GM23248 (cell line): ENCODE measurements at regions not wholly inside any gene's neighbourhood (a gene's known extent, or its start where the extent isn't known, plus 50 kb on each side); places are given as distances from the start of the nearest gene placed in this dataset.

Source experiments
- DNase-seq: peaks from one replicate; pipeline ENCODE4 v3.0.0-alpha.2; 2015
- H2AFZ ChIP-seq: fragments of 200-600 bp; sonication (generic); 2 replicates; pipeline ENCODE4 v1.6.1; 2016; ENCODE audit warnings: antibody characterized with exemption
- H3F3A ChIP-seq: fragments of 200-600 bp; sonication (generic); 2 replicates; pipeline ENCODE4 v1.6.1; 2016; ENCODE audit warnings: mild to moderate bottlenecking, antibody characterized with exemption, mixed run types; ENCODE audit not compliant: insufficient read depth
- H3K27ac ChIP-seq: fragments of 200-600 bp; sonication (generic); 2 replicates; pipeline ENCODE4 v1.5.1; 2016; ENCODE audit warnings: mild to moderate bottlenecking
- H3K27me3 ChIP-seq: fragments of 200-600 bp; sonication (generic); replicated peaks from 2 replicates; pipeline ENCODE4 v1.6.1; 2016; ENCODE audit warnings: mild to moderate bottlenecking; ENCODE audit not compliant: insufficient read depth
- H3K36me3 ChIP-seq: fragments of 200-600 bp; sonication (generic); 2 replicates; pipeline ENCODE4 v1.6.1; 2016; ENCODE audit warnings: low read depth, mild to moderate bottlenecking
- H3K4me1 ChIP-seq: fragments of 200-600 bp; sonication (generic); 2 replicates; pipeline ENCODE4 v1.6.1; 2016; ENCODE audit warnings: mild to moderate bottlenecking; ENCODE audit not compliant: insufficient read depth
- H3K4me2 ChIP-seq: fragments of 200-600 bp; sonication (generic); one replicate; pipeline ENCODE4 v1.6.1; 2016; ENCODE audit warnings: mild to moderate bottlenecking; ENCODE audit not compliant: unreplicated experiment
- H3K4me3 ChIP-seq: fragments of 200-600 bp; sonication (generic); 2 replicates; pipeline ENCODE4 v1.5.1; 2016; ENCODE audit warnings: mild to moderate bottlenecking
- H3K79me2 ChIP-seq: fragments of 200-600 bp; sonication (generic); 2 replicates; pipeline ENCODE4 v1.6.1; 2016; ENCODE audit warnings: mild to moderate bottlenecking; ENCODE audit not compliant: insufficient read depth
- H3K9ac ChIP-seq: fragments of 200-600 bp; sonication (generic); 2 replicates; pipeline ENCODE4 v1.6.1; 2016; ENCODE audit warnings: mild to moderate bottlenecking
- H3K9me2 ChIP-seq: fragments of 200-600 bp; sonication (generic); 2 replicates; pipeline ENCODE4 v1.6.1; 2016; ENCODE audit warnings: mixed run types, mild to moderate bottlenecking, moderate library complexity; ENCODE audit not compliant: insufficient read depth
- H3K9me3 ChIP-seq: fragments of 200-600 bp; sonication (generic); one replicate; pipeline ENCODE4 v1.6.1; 2017; ENCODE audit warnings: low read depth
- H4K20me1 ChIP-seq: fragments of 200-600 bp; sonication (generic); 2 replicates; pipeline ENCODE4 v1.6.0; 2016; ENCODE audit not compliant: insufficient read depth
- EZH2 ChIP-seq: fragments of 200-600 bp; sonication (generic); IDR thresholded peaks from 2 replicates; pipeline ENCODE4 v1.6.1; 2018; ENCODE audit warnings: antibody characterized with exemption, mild to moderate bottlenecking; ENCODE audit not compliant: insufficient read depth, poor library complexity, severe bottlenecking
- EZH2phosphoT487 ChIP-seq: fragments of 200-600 bp; sonication (generic); IDR thresholded peaks from 2 replicates; pipeline ENCODE4 v1.6.1; 2018; ENCODE audit warnings: antibody characterized with exemption, moderate library complexity, mild to moderate bottlenecking, low read depth; ENCODE audit not compliant: insufficient read depth
- WGBS, 2 experiments: methylation state at CpG; one replicate each; pipeline ENCODE4 v1.1.6; 2015 to 2017; ENCODE audit warnings: low lambda C conversion rate in 2 of 2, low coverage in 1 of 2; ENCODE audit errors: missing lambda C conversion rate in 2 of 2; 5-methylcytosine and 5-hydroxymethylcytosine counted together
- in situ Hi-C: fragments of 300-500 bp; cut with MboI; formaldehyde crosslinking; loops from 2 replicates; pipeline ENCODE4 v1.15.0; 2020

- Histone ChIP-seq H3K9ac (no peak overlapping the region), H3K36me3 (no peaks in the 10 kb centered on the region), H3K4me1 (peaks cover 14% of the 10 kb centered on the region), H3K27me3 (no peaks in the 10 kb centered on the region), H3F3A (peaks cover 16% of the 10 kb centered on the region), H3K9me3 (no peaks in the 10 kb centered on the region), H3K4me3 (no peak overlapping the region), H4K20me1 (no peaks in the 10 kb centered on the region), H3K79me2 (no peaks in the 10 kb centered on the region), H3K27ac (no peak overlapping the region), H2AFZ (no peak overlapping the region), H3K9me2 (no peaks in the 10 kb centered on the region), H3K4me2 (no peak overlapping the region)
- no peak for DNase-seq
- TF ChIP-seq EZH2 (no peak), EZH2phosphoT487 (no peak)
- in situ Hi-C loops = no loop called here
- WGBS, 2 experiments = 98 to 100% methylated on average over 1 of the region's 1 CpG
These were observed 55.5 kb upstream of the SLC8A1 start for GRCh38 chr2:40507432-40507831.

GRCh38 chr2:40510304-40510703, 58.4 kb upstream of the SLC8A1 start:
- H3K9ac ChIP-seq = no peak overlapping the region
- H4K20me1 ChIP-seq = no peaks in the 10 kb centered on the region
- 88 to 89% methylated on average over 3 of the region's 3 CpGs for WGBS, 2 experiments
- no peak overlapping the region for H3K4me2 ChIP-seq
- H3K36me3 ChIP-seq = no peaks in the 10 kb centered on the region
- H3K27me3 ChIP-seq = no peaks in the 10 kb centered on the region
- no peak for DNase-seq
- H3K9me2 ChIP-seq = no peaks in the 10 kb centered on the region
- H3K9me3 ChIP-seq = no peaks in the 10 kb centered on the region
- TF ChIP-seq EZH2phosphoT487 (no peak), EZH2 (no peak)
- no peak overlapping the region for H2AFZ ChIP-seq
- H3F3A ChIP-seq = peaks cover 16% of the 10 kb centered on the region
- H3K4me3 ChIP-seq = no peak overlapping the region
- in situ Hi-C loops = no loop called here
- peaks cover 15% of the 10 kb centered on the region for H3K4me1 ChIP-seq
- H3K27ac ChIP-seq = no peak overlapping the region
- no peaks in the 10 kb centered on the region for H3K79me2 ChIP-seq

- TF ChIP-seq EZH2 (no peak), EZH2phosphoT487 (no peak)
- DNase-seq = peak; percentile 82
- Histone ChIP-seq H3K36me3 (no peaks in the 10 kb centered on the region), H2AFZ (peak overlapping the region; percentile 78), H3F3A (peaks cover 16% of the 10 kb centered on the region), H3K4me2 (peak overlapping the region; percentile 82), H3K9me3 (no peaks in the 10 kb centered on the region), H3K79me2 (no peaks in the 10 kb centered on the region), H3K27me3 (no peaks in the 10 kb centered on the region), H3K9ac (peak overlapping the region; percentile 48; the same call in 1 of the 2 replicates), H3K4me3 (peak overlapping the region; percentile 66), H3K4me1 (peaks cover 15% of the 10 kb centered on the region), H3K9me2 (no peaks in the 10 kb centered on the region), H3K27ac (peak overlapping the region; percentile 43), H4K20me1 (no peaks in the 10 kb centered on the region)
- in situ Hi-C loops = no loop called here
- WGBS, 2 experiments = 0 to 3% methylated on average over 9 of the region's 9 CpGs
These were observed 59.8 kb upstream of the SLC8A1 start for GRCh38 chr2:40511661-40512213.

GRCh38 chr2:40512256-40512655, 60.4 kb upstream of the SLC8A1 start:
- no peaks in the 10 kb centered on the region for H3K79me2 ChIP-seq
- H3K9me3 ChIP-seq = no peaks in the 10 kb centered on the region
- peaks cover 15% of the 10 kb centered on the region for H3K4me1 ChIP-seq
- no peaks in the 10 kb centered on the region for H3K9me2 ChIP-seq
- H3K4me2 ChIP-seq = peak overlapping the region; percentile 82
- no peaks in the 10 kb centered on the region for H3K36me3 ChIP-seq
- H3K27ac ChIP-seq = peak overlapping the region; percentile 43
- peak overlapping the region; percentile 48; the same call in 1 of the 2 replicates for H3K9ac ChIP-seq
- no peak for DNase-seq
- in situ Hi-C loops = no loop called here
- peak overlapping the region; percentile 66 for H3K4me3 ChIP-seq
- peaks cover 16% of the 10 kb centered on the region for H3F3A ChIP-seq
- 68 to 72% methylated on average over 6 of the region's 6 CpGs for WGBS, 2 experiments
- no peaks in the 10 kb centered on the region for H3K27me3 ChIP-seq
- TF ChIP-seq EZH2 = no peak
- TF ChIP-seq EZH2phosphoT487 = no peak
- peak overlapping the region; percentile 78 for H2AFZ ChIP-seq
- no peaks in the 10 kb centered on the region for H4K20me1 ChIP-seq

GRCh38 chr2:40513201-40513600, 61.3 kb upstream of the SLC8A1 start:
- Histone ChIP-seq H3K4me2 (no peak overlapping the region), H3K27me3 (no peaks in the 10 kb centered on the region), H3K9me3 (no peaks in the 10 kb centered on the region), H3K9me2 (no peaks in the 10 kb centered on the region), H3K4me3 (no peak overlapping the region), H2AFZ (no peak overlapping the region), H3K79me2 (no peaks in the 10 kb centered on the region), H3K36me3 (0 out of 2 replicates have a peak, but pooled peaks cover 2% of the 10 kb centered on the region), H4K20me1 (no peaks in the 10 kb centered on the region), H3K27ac (no peak overlapping the region), H3K9ac (no peak overlapping the region), H3K4me1 (peaks cover 15% of the 10 kb centered on the region), H3F3A (peaks cover 16% of the 10 kb centered on the region)
- DNase-seq = no peak
- in situ Hi-C loops = no loop called here
- WGBS, 2 experiments = 97 to 98% methylated on average over 2 of the region's 2 CpGs
- no peak for TF ChIP-seq EZH2phosphoT487
- TF ChIP-seq EZH2 = no peak
